NB4 (cell line): ENCODE measurements at regions not wholly inside any gene's neighbourhood (a gene's known extent, or its start where the extent isn't known, plus 50 kb on each side); places are given as distances from the start of the nearest gene placed in this dataset.

Experiments
- CTCF ChIP-seq: IDR thresholded peaks from one replicate; pipeline ENCODE4 v1.5.1; 2012; ENCODE audit warnings: low read depth, low read length
- MYC ChIP-seq: IDR thresholded peaks from 2 replicates; pipeline ENCODE4 v1.6.1; 2011; ENCODE audit warnings: low read depth, low read length
- POLR2A ChIP-seq: IDR thresholded peaks from 2 replicates; pipeline ENCODE4 v1.6.1; 2011; ENCODE audit warnings: mild to moderate bottlenecking; ENCODE audit not compliant: insufficient read length; ENCODE audit errors: extremely low read depth

GRCh38 chr4:166519774-166520173 is 646.7 kb downstream of the TLL1 start:
- TF ChIP-seq POLR2A (no peak), CTCF (no peak), MYC (no peak)
